ENCODE measurements at regions not wholly inside any gene's neighbourhood (a gene's known extent, or its start where the extent isn't known, plus 50 kb on each side); places are given as distances from the start of the nearest gene placed in this dataset.

DNA sequence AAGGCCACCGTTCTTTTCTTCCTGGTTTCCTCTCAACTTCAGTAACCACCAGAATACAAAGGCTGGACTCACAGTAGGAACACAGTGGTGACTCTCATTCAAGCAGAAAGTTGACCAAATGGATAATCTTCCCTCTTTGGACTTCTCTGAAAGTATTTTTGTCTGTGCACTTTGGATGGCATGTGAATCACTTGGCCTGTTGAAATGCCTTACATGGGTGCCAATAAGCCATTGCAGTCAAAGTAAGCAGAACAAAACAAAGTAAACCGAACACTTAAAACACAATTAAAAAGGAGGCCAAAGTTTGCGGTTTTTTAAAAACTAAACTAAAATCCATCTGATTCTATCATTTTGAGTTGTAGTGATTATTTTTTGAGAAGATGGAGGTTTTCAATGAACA is 370.1 kb upstream of the DDHD1 start:
- intact Hi-C loops (cut with DNase I) = no loop called here
- 84 to 88% methylated on average over 3 of the region's 3 CpGs for WGBS, 2 donors
- no peaks in the 10 kb centered on the region for H3K4me1 ChIP-seq (ENCODE audit: control insufficient read depth in 1 of 2, insufficient read depth in 2 of 2, low read length in 2 of 2)
- H3K27me3 ChIP-seq (ENCODE audit: control insufficient read depth in 1 of 2, insufficient read depth in 2 of 2, low read length in 1 of 2) = no peaks in the 10 kb centered on the region
- no peak overlapping the region for H3K4me3 ChIP-seq (ENCODE audit: low read length in 2 of 2)
- no peak for ATAC-seq (ENCODE audit: low FRiP score)
- DNase-seq = no peak
- no peak overlapping the region for H3K27ac ChIP-seq (ENCODE audit: low read depth in 1 of 2, low read length in 2 of 2)
- no peaks in the 10 kb centered on the region for H3K36me3 ChIP-seq (ENCODE audit: control insufficient read depth in 1 of 2, insufficient read depth in 2 of 2, low read length in 1 of 2)
- H3K9me3 ChIP-seq (ENCODE audit: control insufficient read depth, low read length) = peaks cover 3% of the 10 kb centered on the region

DNA sequence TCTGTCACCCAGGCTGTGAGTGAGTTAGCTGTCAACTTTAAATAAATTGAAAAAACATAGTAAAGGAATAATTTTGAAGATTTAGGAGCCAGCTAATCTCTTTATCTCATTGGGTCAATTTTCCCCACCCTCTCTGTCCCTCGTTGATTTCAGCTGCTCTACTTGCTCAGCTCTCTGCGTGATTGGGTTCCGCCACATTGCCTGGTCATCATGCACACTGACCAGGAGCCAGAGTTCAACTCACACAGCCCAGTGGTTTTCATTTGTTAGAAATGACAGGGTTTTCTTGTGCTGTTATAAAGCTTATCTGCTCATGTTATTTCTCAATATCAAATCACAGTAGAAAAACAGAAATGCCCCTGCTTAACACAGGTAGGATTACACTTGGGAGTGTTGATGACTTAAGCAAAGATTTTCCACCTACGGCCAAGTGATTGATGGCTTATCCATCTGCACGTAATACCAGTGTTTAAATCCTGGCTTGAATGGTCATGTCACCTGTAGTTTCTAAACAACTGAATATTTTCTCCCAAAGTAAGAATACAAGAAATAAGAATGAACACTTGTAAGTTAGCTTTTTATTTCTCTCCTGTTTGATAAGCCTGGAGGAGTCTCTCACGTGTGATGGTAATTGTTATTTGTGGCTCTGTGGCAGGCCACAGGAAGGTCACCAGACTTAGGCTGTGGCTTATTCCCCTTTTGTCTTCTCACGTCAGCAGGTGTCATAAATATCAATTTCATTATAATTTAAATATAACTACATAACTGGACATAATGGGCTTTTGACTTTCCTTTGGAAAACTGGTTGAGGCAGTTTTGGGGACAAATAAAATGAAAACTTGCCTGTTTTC is 367.2 kb upstream of the DDHD1 start:
- H3K27me3 ChIP-seq (ENCODE audit: control insufficient read depth in 1 of 2, insufficient read depth in 2 of 2, low read length in 1 of 2) = no peaks in the 10 kb centered on the region
- H3K9me3 ChIP-seq (ENCODE audit: control insufficient read depth, low read length) = no peaks in the 10 kb centered on the region
- no peaks in the 10 kb centered on the region for H3K36me3 ChIP-seq (ENCODE audit: control insufficient read depth in 1 of 2, insufficient read depth in 2 of 2, low read length in 1 of 2)
- no peak overlapping the region for H3K4me3 ChIP-seq (ENCODE audit: low read length in 2 of 2)
- no peaks in the 10 kb centered on the region for H3K4me1 ChIP-seq (ENCODE audit: control insufficient read depth in 1 of 2, insufficient read depth in 2 of 2, low read length in 2 of 2)
- DNase-seq = no peak
- intact Hi-C loops (cut with DNase I) = no loop called here
- no peak for ATAC-seq (ENCODE audit: low FRiP score)
- no peak overlapping the region for H3K27ac ChIP-seq (ENCODE audit: low read depth in 1 of 2, low read length in 2 of 2)
- WGBS, 2 donors = 70 to 72% methylated on average over 7 of the region's 7 CpGs

DNA sequence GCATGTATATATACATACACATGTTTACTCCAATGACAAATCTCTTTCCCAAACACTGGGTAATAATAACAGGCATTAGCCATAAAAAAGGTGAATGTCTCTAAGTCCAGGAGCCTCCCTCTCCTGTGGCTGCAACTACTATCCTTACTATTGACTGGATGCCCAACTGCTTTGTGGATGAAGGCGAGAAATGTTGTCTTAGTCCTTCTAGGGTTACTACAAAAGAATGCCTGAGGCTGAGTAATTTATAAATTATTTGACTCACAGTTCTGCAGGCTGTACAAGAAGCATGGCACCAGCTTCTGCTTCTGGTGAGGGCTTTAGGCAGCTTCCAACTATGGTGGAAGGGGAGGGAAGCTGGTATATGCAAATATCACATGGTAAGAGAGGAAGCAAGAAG is 366.0 kb upstream of the DDHD1 start:
- Histone ChIP-seq H3K9me3 (ENCODE audit: control insufficient read depth, low read length) (no peaks in the 10 kb centered on the region), H3K27ac (ENCODE audit: low read depth in 1 of 2, low read length in 2 of 2) (no peak overlapping the region), H3K4me3 (ENCODE audit: low read length in 2 of 2) (no peak overlapping the region), H3K4me1 (ENCODE audit: control insufficient read depth in 1 of 2, insufficient read depth in 2 of 2, low read length in 2 of 2) (no peaks in the 10 kb centered on the region), H3K27me3 (ENCODE audit: control insufficient read depth in 1 of 2, insufficient read depth in 2 of 2, low read length in 1 of 2) (no peaks in the 10 kb centered on the region), H3K36me3 (ENCODE audit: control insufficient read depth in 1 of 2, insufficient read depth in 2 of 2, low read length in 1 of 2) (no peaks in the 10 kb centered on the region)
- ATAC-seq (ENCODE audit: low FRiP score) = no peak
- intact Hi-C loops (cut with DNase I) = no loop called here
- no peak for DNase-seq
- WGBS, 2 donors = 61 to 70% methylated on average over 1 of the region's 1 CpG

DNA sequence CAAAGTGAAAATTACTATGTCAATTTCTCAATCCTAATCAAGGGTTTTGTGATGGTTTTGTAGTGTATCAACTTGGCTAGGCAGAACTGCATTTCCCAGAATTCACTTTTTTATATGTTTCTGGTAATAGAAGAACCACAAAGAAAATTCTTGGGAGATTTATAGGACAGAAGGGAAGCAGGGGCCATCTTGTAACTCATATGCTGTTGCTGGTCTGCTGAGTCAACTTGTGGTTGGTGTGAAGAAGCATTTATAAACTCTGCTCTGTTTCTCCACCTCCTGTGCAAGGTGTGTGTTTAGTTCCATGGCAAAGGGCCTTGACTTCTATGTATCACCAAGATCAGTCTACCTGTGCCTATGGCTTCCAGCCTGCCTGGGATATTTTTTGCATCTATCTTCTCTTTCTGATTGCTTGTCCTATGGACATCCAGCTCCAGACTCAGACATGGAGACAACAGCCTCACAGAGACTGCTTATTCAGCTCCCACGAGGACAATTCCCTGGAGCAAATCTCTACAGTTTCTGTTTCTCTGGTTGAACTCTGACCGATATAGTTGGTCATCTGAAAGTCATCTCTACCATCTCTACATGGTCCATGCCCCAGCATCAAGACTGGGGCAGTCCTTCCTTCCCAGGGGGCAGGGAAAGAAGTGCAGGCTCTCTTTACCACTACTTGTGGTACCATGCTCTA is 364.3 kb upstream of the DDHD1 start:
- Histone ChIP-seq H3K36me3 (ENCODE audit: control insufficient read depth in 1 of 2, insufficient read depth in 2 of 2, low read length in 1 of 2) (no peaks in the 10 kb centered on the region), H3K4me1 (ENCODE audit: control insufficient read depth in 1 of 2, insufficient read depth in 2 of 2, low read length in 2 of 2) (no peaks in the 10 kb centered on the region), H3K9me3 (ENCODE audit: control insufficient read depth, low read length) (no peaks in the 10 kb centered on the region), H3K27ac (ENCODE audit: low read depth in 1 of 2, low read length in 2 of 2) (no peak overlapping the region), H3K4me3 (ENCODE audit: low read length in 2 of 2) (no peak overlapping the region), H3K27me3 (ENCODE audit: control insufficient read depth in 1 of 2, insufficient read depth in 2 of 2, low read length in 1 of 2) (no peaks in the 10 kb centered on the region)
- ATAC-seq (ENCODE audit: low FRiP score) = no peak
- 85 to 98% methylated on average over 2 of the region's 2 CpGs for WGBS, 2 donors
- intact Hi-C loops (cut with DNase I) = no loop called here
- DNase-seq = no peak

DNA sequence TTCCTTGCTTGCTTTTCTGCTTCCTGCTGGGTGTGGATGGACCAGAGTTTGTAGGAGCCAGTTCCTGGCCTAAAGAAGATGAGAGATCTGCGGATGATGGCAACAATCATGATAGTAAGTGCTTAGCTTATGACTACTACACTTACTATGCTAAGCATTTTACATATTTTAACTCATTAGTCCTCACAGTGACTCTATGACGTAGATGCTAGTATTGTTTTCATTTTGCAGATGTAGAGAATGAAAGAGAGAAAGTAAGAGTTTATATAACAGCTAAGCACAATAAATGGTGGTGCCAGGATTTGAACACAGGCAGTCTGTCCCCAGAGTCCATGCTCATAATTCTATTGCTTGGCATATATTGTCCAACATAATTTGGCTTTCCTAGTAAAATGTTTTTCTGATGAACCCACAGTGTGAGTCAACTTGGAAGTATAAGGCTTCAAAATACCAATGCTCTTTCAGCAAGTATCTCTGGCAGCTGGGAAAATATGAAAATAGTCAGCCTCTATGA is 363.2 kb upstream of the DDHD1 start:
- WGBS, 2 donors = 58 to 62% methylated on average over 2 of the region's 2 CpGs
- Histone ChIP-seq H3K27ac (ENCODE audit: low read depth in 1 of 2, low read length in 2 of 2) (no peak overlapping the region), H3K27me3 (ENCODE audit: control insufficient read depth in 1 of 2, insufficient read depth in 2 of 2, low read length in 1 of 2) (no peaks in the 10 kb centered on the region), H3K36me3 (ENCODE audit: control insufficient read depth in 1 of 2, insufficient read depth in 2 of 2, low read length in 1 of 2) (no peaks in the 10 kb centered on the region), H3K9me3 (ENCODE audit: control insufficient read depth, low read length) (no peaks in the 10 kb centered on the region), H3K4me3 (ENCODE audit: low read length in 2 of 2) (no peak overlapping the region), H3K4me1 (ENCODE audit: control insufficient read depth in 1 of 2, insufficient read depth in 2 of 2, low read length in 2 of 2) (no peaks in the 10 kb centered on the region)
- ATAC-seq (ENCODE audit: low FRiP score) (peak; percentile 42), DNase-seq (no peak)
- intact Hi-C loops (cut with DNase I) = no loop called here

DNA sequence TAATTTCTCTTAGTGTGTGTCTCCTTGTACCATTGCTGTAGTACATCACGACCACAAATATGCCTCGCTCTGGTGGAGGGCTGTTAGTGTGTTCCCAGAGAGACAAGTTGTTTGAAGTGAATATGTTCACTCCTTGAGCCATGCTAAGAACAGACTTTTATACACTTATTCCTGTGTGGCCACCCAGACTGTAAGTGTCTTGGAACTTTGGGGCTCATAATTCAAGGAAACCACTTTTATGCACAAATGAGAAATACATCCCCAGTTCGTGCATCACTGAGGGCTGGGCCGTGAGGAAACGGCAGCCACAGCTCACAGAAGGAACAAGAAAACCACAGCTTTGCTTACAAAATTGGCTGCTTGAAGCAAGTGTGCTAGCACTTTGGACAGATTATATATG is 362.2 kb upstream of the DDHD1 start:
- ATAC-seq (ENCODE audit: low FRiP score) (no peak), DNase-seq (no peak)
- H3K4me1 ChIP-seq (ENCODE audit: control insufficient read depth in 1 of 2, insufficient read depth in 2 of 2, low read length in 2 of 2) = no peaks in the 10 kb centered on the region
- intact Hi-C loops (cut with DNase I) = no loop called here
- H3K9me3 ChIP-seq (ENCODE audit: control insufficient read depth, low read length) = no peaks in the 10 kb centered on the region
- no peaks in the 10 kb centered on the region for H3K36me3 ChIP-seq (ENCODE audit: control insufficient read depth in 1 of 2, insufficient read depth in 2 of 2, low read length in 1 of 2)
- H3K27me3 ChIP-seq (ENCODE audit: control insufficient read depth in 1 of 2, insufficient read depth in 2 of 2, low read length in 1 of 2) = no peaks in the 10 kb centered on the region
- H3K27ac ChIP-seq (ENCODE audit: low read depth in 1 of 2, low read length in 2 of 2) = no peak overlapping the region
- H3K4me3 ChIP-seq (ENCODE audit: low read length in 2 of 2) = no peak overlapping the region
- WGBS, 2 donors = 72 to 79% methylated on average over 5 of the region's 5 CpGs

DNA sequence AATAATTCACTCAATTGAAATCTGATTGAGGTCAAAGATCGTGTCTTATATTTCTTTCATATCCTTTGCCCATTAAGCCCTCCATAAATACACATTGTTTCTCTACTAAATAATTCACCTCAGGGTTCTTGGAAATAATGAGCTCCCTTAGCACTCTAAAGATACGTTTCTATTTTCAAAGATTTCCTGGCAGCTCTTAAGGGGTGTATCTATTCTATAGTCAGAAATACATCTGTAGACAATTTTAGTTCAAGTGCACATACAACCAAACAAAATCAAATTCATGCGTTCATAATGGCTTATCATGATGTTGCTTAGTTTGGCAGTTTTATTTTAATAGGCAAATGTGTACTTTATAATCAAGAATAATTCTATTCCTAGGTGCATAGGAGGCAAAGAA is 361.1 kb upstream of the DDHD1 start:
- ATAC-seq (ENCODE audit: low FRiP score) = no peak
- no peaks in the 10 kb centered on the region for H3K36me3 ChIP-seq (ENCODE audit: control insufficient read depth in 1 of 2, insufficient read depth in 2 of 2, low read length in 1 of 2)

DNA sequence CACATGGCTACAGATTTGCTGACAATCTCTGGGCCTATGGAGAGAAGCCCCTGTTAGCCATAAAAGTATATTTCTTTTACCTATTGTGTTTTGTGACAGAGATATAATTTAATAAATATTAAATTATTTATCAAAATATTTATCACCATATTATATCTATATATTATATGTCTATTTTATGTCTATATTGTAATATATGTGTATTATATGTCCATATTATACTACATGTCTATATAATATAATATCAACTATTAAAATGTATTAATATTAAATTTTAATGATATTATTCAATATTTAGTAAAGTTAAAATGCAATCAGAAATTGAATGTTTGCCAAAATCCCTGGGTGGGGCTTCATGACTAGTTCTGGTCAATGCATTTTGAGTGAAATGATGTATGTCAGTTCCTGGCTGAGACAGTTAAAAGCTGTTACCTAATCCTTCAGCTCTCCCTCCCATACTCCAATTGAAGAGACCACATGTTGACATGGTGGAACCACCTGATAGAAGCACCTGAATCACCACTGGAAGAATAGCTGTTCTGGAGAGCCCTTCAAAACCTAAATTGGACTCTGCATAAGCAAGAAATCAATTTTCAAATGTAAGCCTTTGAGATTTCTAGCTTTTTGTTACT is 357.3 kb upstream of the DDHD1 start:
- H3K9me3 ChIP-seq (ENCODE audit: control insufficient read depth, low read length) = no peaks in the 10 kb centered on the region
- intact Hi-C loops (cut with DNase I) = no loop called here
- no peaks in the 10 kb centered on the region for H3K4me1 ChIP-seq (ENCODE audit: control insufficient read depth in 1 of 2, insufficient read depth in 2 of 2, low read length in 2 of 2)
- no peak overlapping the region for H3K27ac ChIP-seq (ENCODE audit: low read depth in 1 of 2, low read length in 2 of 2)
- no peaks in the 10 kb centered on the region for H3K27me3 ChIP-seq (ENCODE audit: control insufficient read depth in 1 of 2, insufficient read depth in 2 of 2, low read length in 1 of 2)
- no peak overlapping the region for H3K4me3 ChIP-seq (ENCODE audit: low read length in 2 of 2)
- no peaks in the 10 kb centered on the region for H3K36me3 ChIP-seq (ENCODE audit: control insufficient read depth in 1 of 2, insufficient read depth in 2 of 2, low read length in 1 of 2)
- no peak for DNase-seq
- no peak for ATAC-seq (ENCODE audit: low FRiP score)

More for the DNA sequence above, 361.1 kb upstream of the DDHD1 start:
- WGBS, 2 donors = 82 to 83% methylated on average over 3 of the region's 3 CpGs
- H3K4me1 ChIP-seq (ENCODE audit: control insufficient read depth in 1 of 2, insufficient read depth in 2 of 2, low read length in 2 of 2) = no peaks in the 10 kb centered on the region
- H3K27me3 ChIP-seq (ENCODE audit: control insufficient read depth in 1 of 2, insufficient read depth in 2 of 2, low read length in 1 of 2) = no peaks in the 10 kb centered on the region
- no peak overlapping the region for H3K27ac ChIP-seq (ENCODE audit: low read depth in 1 of 2, low read length in 2 of 2)
- intact Hi-C loops (cut with DNase I) = no loop called here
- H3K4me3 ChIP-seq (ENCODE audit: low read length in 2 of 2) = no peak overlapping the region
- H3K9me3 ChIP-seq (ENCODE audit: control insufficient read depth, low read length) = no peaks in the 10 kb centered on the region
- no peak for DNase-seq

Data from aorta (tissue), 5 donors.